ENCODE measurements at regions not wholly inside any gene's neighbourhood (a gene's known extent, or its start where the extent isn't known, plus 50 kb on each side); places are given as distances from the start of the nearest gene placed in this dataset.

DNA sequence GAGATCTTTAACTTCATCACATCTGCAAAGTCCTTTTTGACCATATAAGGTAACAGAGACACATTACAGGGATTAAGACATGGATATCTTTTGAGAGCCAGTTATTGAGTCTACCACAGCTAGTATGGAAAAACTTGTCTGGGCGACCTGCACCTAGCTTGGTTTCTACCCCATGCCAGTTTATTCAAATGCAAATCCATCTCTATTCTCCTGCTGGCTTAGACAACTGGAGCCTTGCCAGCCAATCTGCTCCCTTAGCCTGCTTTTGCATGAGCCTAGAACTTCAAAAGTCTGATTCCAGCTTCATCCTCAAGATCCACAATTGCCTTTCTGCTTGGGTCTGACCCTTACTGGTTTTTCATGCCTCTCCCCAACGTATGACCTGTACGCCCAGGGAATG, 212.0 kb upstream of the AFF2 start:
- no peak overlapping the region for H3K27ac ChIP-seq (ENCODE audit: insufficient read depth, low read depth, low read length)
- ChIA-PET CTCF (no interaction called here), POLR2A (no interaction called here)
- no peak overlapping the region for H3K9ac ChIP-seq (replicated peaks; ENCODE audit: extremely low read depth, insufficient read depth, low read length)
- dilution Hi-C loops (cut with MboI; ENCODE audit: extremely low pct_ligation_motif_present, low sequenced_read_pairs) (no loop called here), intact Hi-C loops (cut with micrococcal nuclease) (no loop called here)
- DNase-seq (ENCODE audit: low read depth, low spot score) (no peak), FAIRE-seq (no peak)
- no peak overlapping the region for H3K4me3 ChIP-seq (replicated peaks in 1 of 3; ENCODE audit: insufficient read depth in 1 of 3, low read depth in 1 of 3, low read length in 3 of 3)
- H2AFZ ChIP-seq (ENCODE audit: low read depth, low read length) = no peak overlapping the region
- H3K79me2 ChIP-seq (ENCODE audit: control insufficient read depth, insufficient read depth, low read length) = no peaks in the 10 kb centered on the region
- no peaks in the 10 kb centered on the region for H3K36me3 ChIP-seq (ENCODE audit: control insufficient read depth in 2 of 2, extremely low read depth in 1 of 2, insufficient read depth in 2 of 2, low read length in 2 of 2)
- H3K9me1 ChIP-seq (replicated peaks; ENCODE audit: control insufficient read depth, extremely low read depth, insufficient read depth, low read length) = no peaks in the 10 kb centered on the region
- peaks cover 13% of the 10 kb centered on the region for H3K4me1 ChIP-seq (ENCODE audit: control insufficient read depth, extremely low read depth, insufficient read depth, low read length)
- H3K4me2 ChIP-seq (ENCODE audit: insufficient read depth, low read length) = no peak overlapping the region
- TF ChIP-seq, protein P1, sequence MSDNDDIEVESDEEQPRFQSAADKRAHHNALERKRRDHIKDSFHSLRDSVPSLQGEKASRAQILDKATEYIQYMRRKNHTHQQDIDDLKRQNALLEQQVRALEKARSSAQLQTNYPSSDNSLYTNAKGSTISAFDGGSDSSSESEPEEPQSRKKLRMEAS (IDR thresholded peaks at IDR 0.05; ENCODE audit: insufficient read depth, insufficient read length) = no peak
- TF ChIP-seq FOS (IDR thresholded peaks at IDR 0.05; ENCODE audit: borderline replicate concordance, insufficient read depth, low read length) (no peak), JUN (IDR thresholded peaks at IDR 0.05; ENCODE audit: borderline replicate concordance, insufficient read depth, insufficient read length, low read depth) (no peak), MYC (IDR thresholded peaks at IDR 0.05; ENCODE audit: low read depth, low read length) (no peak), EZH2 (IDR thresholded peaks at IDR 0.05; ENCODE audit: borderline replicate concordance, low read depth, low read length, severe bottlenecking) (no peak), POLR2AphosphoS5 (IDR thresholded peaks at IDR 0.05; ENCODE audit: insufficient read depth, low read depth, low read length) (no peak), POLR2A (IDR thresholded peaks at IDR 0.05; ENCODE audit: low read depth, low read length) (no peak), GATA2 (IDR thresholded peaks at IDR 0.05; ENCODE audit: insufficient read depth, insufficient read length, low read depth, low read length) (no peak)
- TF ChIP-seq, protein P2, sequence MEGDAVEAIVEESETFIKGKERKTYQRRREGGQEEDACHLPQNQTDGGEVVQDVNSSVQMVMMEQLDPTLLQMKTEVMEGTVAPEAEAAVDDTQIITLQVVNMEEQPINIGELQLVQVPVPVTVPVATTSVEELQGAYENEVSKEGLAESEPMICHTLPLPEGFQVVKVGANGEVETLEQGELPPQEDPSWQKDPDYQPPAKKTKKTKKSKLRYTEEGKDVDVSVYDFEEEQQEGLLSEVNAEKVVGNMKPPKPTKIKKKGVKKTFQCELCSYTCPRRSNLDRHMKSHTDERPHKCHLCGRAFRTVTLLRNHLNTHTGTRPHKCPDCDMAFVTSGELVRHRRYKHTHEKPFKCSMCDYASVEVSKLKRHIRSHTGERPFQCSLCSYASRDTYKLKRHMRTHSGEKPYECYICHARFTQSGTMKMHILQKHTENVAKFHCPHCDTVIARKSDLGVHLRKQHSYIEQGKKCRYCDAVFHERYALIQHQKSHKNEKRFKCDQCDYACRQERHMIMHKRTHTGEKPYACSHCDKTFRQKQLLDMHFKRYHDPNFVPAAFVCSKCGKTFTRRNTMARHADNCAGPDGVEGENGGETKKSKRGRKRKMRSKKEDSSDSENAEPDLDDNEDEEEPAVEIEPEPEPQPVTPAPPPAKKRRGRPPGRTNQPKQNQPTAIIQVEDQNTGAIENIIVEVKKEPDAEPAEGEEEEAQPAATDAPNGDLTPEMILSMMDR (IDR thresholded peaks at IDR 0.05; ENCODE audit: extremely low read depth in 1 of 2, insufficient read depth in 1 of 2, low read depth in 1 of 2, low read length in 2 of 2) = no peak
- no peaks in the 10 kb centered on the region for H4K20me1 ChIP-seq (replicated peaks; ENCODE audit: control insufficient read depth, extremely low read depth, insufficient read depth, low read length)
- no peaks in the 10 kb centered on the region for H3K27me3 ChIP-seq (ENCODE audit: control insufficient read depth in 2 of 2, insufficient read depth in 2 of 2, low read length in 2 of 2)
- H3K9me3 ChIP-seq (replicated peaks; ENCODE audit: control insufficient read depth, insufficient read depth, low read length) = no peaks in the 10 kb centered on the region
- no TSS peak for BruUV-seq (replicated peaks)

All from endothelial cell of umbilical vein (primary cell).